Gastrocnemius medialis (tissue), 4 donors: ENCODE measurements at regions not wholly inside any gene's neighbourhood (a gene's known extent, or its start where the extent isn't known, plus 50 kb on each side); places are given as distances from the start of the nearest gene placed in this dataset.

Source experiments
- POLR2A ChIP-seq, 2 donors: fragments of 450-650 bp; IDR thresholded peaks; one replicate each; pipeline ENCODE4 v1.6.1; 2017; ENCODE audit warnings: antibody characterized with exemption in 2 of 2, mild to moderate bottlenecking in 2 of 2, moderate library complexity in 2 of 2
- TF ChIP-seq, protein P1 (sequence below), 5 experiments: fragments of 450-650 bp in 3 of 5; fragments of 200-600 bp in 2 of 5; sonication (generic) in 2 of 5; IDR thresholded peaks in 4 of 5; conservative IDR thresholded peaks in 1 of 5; 1 replicate in 4 of 5; 2 replicates in 1 of 5; pipeline ENCODE4 v1.5.1; 2016 to 2019; ENCODE audit warnings: antibody characterized with exemption in 5 of 5, mild to moderate bottlenecking in 3 of 5, moderate library complexity in 3 of 5

DNA sequence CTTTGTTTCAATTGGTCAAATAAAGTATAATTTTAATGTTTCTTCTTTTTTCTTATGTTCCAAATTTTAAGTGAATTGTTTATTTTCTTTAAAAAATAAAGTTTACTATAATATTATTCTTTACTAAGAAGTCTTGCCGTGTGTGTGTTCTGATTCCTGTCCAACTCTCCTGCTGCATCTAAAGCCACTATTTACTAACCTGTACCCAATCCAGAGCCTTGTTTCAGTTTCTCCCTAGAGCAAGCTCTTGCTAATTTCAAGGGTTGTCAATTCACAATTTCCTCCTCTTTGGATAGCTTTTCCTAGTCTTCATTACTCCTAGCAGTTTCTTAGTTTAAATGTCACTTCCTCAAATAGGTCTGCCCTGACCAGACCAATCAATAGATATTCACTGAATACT is 314.9 kb upstream of the SEMA3A start:
- TF ChIP-seq, protein P1, sequence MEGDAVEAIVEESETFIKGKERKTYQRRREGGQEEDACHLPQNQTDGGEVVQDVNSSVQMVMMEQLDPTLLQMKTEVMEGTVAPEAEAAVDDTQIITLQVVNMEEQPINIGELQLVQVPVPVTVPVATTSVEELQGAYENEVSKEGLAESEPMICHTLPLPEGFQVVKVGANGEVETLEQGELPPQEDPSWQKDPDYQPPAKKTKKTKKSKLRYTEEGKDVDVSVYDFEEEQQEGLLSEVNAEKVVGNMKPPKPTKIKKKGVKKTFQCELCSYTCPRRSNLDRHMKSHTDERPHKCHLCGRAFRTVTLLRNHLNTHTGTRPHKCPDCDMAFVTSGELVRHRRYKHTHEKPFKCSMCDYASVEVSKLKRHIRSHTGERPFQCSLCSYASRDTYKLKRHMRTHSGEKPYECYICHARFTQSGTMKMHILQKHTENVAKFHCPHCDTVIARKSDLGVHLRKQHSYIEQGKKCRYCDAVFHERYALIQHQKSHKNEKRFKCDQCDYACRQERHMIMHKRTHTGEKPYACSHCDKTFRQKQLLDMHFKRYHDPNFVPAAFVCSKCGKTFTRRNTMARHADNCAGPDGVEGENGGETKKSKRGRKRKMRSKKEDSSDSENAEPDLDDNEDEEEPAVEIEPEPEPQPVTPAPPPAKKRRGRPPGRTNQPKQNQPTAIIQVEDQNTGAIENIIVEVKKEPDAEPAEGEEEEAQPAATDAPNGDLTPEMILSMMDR (IDR thresholded peaks at IDR 0.05 in 4 of 5, conservative IDR thresholded peaks at IDR 0.05 in 1 of 5), result no peak
- TF ChIP-seq POLR2A (IDR thresholded peaks at IDR 0.05), result no peak
